IPS-18a (cell line): ENCODE measurements at regions not wholly inside any gene's neighbourhood (a gene's known extent, or its start where the extent isn't known, plus 50 kb on each side); places are given as distances from the start of the nearest gene placed in this dataset.

ENCODE experiments used
- H3K27ac ChIP-seq: one replicate; pipeline ENCODE4 v1.5.1; 2013; ENCODE audit warnings: low read length
- H3K27me3 ChIP-seq: one replicate; pipeline ENCODE4 v1.6.1; 2013; ENCODE audit warnings: mild to moderate bottlenecking, low read length; ENCODE audit not compliant: control insufficient read depth, insufficient read depth
- H3K36me3 ChIP-seq: one replicate; pipeline ENCODE4 v1.6.1; 2013; ENCODE audit warnings: low read depth, low read length; ENCODE audit not compliant: control insufficient read depth
- H3K4me1 ChIP-seq: one replicate; pipeline ENCODE4 v1.6.1; 2013; ENCODE audit warnings: low read depth, low read length; ENCODE audit not compliant: control insufficient read depth
- H3K4me3 ChIP-seq: one replicate; pipeline ENCODE4 v1.5.1; 2013; ENCODE audit warnings: low read length
- H3K9ac ChIP-seq: one replicate; pipeline ENCODE4 v1.6.1; 2013; ENCODE audit warnings: mild to moderate bottlenecking, low read length, moderate library complexity
- H3K9me3 ChIP-seq: one replicate; pipeline ENCODE4 v1.6.1; 2013; ENCODE audit warnings: low read depth, low read length; ENCODE audit not compliant: control insufficient read depth

GRCh38 chr7:57482-58255, 134.7 kb upstream of the FAM20C start:
- peaks cover 19% of the 10 kb centered on the region for H3K4me1 ChIP-seq
- no peaks in the 10 kb centered on the region for H3K9me3 ChIP-seq
- no peak overlapping the region for H3K9ac ChIP-seq
- H3K36me3 ChIP-seq, result no peaks in the 10 kb centered on the region
- H3K27ac ChIP-seq, result no peak overlapping the region
- H3K4me3 ChIP-seq, result no peak overlapping the region
- H3K27me3 ChIP-seq, result no peaks in the 10 kb centered on the region

DNA sequence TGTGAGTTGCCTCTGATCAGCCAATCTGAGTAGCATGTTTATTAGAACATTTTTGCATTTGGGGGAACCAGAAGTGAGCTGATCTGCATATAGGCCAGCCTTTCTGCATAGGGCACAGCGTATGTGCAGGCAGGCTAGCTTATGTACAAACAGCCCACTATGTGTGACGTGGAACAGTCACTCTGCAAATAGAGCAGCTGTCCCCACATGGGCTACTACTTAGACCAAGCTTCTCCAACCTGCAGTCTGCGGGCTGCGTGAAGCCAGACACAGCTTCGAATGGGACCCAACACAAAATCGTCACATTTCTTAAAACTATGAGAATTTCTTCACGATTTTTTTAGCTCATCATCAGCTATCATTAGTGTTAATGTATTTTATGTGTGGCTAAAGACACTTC, 134.1 kb upstream of the FAM20C start:
- Histone ChIP-seq H3K36me3 (no peaks in the 10 kb centered on the region), H3K27ac (no peak overlapping the region), H3K4me1 (peaks cover 19% of the 10 kb centered on the region), H3K4me3 (no peak overlapping the region), H3K9ac (no peak overlapping the region), H3K9me3 (no peaks in the 10 kb centered on the region), H3K27me3 (no peaks in the 10 kb centered on the region)

DNA sequence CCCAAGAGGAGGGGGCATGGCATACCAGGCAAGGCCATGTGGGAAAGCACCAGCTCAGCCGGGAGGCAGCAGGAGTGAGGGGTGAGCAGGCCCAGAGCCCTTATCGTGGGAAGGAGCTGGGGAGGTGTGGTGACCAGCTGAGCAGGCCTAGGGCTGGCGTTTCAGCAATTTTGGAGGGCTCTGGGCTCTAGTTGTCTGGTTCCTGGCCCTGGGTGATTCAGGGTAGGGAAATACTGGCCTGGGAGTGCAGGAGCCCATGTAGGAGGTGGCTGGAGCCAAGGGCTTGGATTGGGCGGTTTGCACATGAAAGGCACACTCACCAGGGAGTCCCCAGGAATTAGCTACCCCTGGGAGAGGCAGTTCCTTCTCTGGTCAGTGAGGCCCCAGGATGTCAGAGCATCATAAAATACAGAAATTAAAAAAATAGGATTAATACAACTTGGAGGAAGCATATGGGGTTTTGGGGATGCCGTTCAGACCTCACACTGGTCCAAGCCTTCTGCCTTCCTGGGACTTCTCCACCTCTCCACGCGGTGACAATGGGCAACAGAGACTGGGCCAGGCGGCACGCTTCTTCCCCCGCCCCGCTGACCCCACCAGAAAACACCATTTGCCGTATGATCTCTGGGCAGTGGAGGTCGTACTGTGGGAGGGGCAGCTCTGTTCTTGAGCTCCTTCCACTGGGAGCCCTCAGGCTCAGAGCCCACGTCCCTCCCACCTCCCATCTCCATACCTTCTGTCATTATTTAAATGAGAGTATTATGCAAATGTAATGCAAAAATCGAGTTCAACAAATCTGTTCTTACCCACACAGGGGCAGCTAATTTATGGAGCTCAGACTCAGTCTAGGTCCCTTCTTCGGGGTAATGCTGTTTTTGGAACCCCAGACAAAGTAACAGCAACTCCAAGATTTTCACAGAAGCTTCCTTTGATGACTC, 133.0 kb upstream of the FAM20C start:
- Histone ChIP-seq H3K36me3 (no peaks in the 10 kb centered on the region), H3K27ac (no peak overlapping the region), H3K4me3 (no peak overlapping the region), H3K9me3 (no peaks in the 10 kb centered on the region), H3K4me1 (peaks cover 22% of the 10 kb centered on the region), H3K27me3 (no peaks in the 10 kb centered on the region), H3K9ac (no peak overlapping the region)

GRCh38 chr7:60017-60675, 132.2 kb upstream of the FAM20C start:
- Histone ChIP-seq H3K9ac (no peak overlapping the region), H3K27ac (no peak overlapping the region), H3K4me1 (peaks cover 22% of the 10 kb centered on the region), H3K9me3 (no peaks in the 10 kb centered on the region), H3K4me3 (no peak overlapping the region), H3K36me3 (no peaks in the 10 kb centered on the region), H3K27me3 (no peaks in the 10 kb centered on the region)

DNA sequence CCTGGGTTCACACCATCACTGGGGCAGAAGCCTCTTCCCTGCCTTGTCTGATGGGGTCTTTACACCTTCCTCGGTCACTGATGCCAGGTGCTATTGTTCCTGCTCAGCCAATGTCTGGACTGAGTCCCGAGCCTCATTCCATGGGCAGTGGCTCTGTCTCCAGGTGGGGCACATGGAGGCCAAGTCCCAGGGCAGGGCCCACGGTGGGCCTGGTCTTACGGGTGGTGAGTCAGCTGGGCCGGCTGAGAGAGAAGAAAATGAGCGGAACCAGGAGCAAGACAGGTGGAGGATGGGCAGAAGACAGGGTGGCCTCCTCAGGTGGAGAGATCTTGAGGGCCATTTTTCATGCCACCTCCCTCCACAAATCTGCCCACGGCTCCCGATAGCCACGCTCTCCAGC, 131.7 kb upstream of the FAM20C start:
- Histone ChIP-seq H3K36me3 (no peaks in the 10 kb centered on the region), H3K4me1 (peaks cover 22% of the 10 kb centered on the region), H3K9me3 (no peaks in the 10 kb centered on the region), H3K4me3 (no peak overlapping the region), H3K27me3 (no peaks in the 10 kb centered on the region), H3K27ac (no peak overlapping the region), H3K9ac (no peak overlapping the region)

DNA sequence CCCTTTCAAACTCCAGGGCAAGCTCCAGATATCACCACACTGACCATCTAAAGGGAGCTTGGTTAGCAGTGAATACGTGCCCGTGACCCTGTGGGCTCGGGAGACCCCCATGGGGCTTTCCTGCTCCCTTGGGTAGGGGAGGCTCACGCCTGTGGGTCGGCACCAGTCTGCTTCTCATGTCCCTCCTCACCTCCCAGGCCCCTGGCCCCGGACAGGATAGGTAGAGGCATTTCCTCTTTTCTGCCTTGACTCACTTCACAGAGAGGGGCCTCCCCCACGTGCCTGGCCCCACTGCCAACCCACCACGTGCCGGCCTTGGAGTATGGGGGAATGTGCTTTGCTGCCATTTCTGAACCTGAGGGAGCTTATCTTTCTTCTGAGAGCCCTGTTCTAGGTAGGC, 131.3 kb upstream of the FAM20C start:
- no peak overlapping the region for H3K27ac ChIP-seq
- peaks cover 22% of the 10 kb centered on the region for H3K4me1 ChIP-seq
- no peaks in the 10 kb centered on the region for H3K9me3 ChIP-seq
- H3K4me3 ChIP-seq, result no peak overlapping the region
- H3K27me3 ChIP-seq, result no peaks in the 10 kb centered on the region
- no peak overlapping the region for H3K9ac ChIP-seq
- no peaks in the 10 kb centered on the region for H3K36me3 ChIP-seq

DNA sequence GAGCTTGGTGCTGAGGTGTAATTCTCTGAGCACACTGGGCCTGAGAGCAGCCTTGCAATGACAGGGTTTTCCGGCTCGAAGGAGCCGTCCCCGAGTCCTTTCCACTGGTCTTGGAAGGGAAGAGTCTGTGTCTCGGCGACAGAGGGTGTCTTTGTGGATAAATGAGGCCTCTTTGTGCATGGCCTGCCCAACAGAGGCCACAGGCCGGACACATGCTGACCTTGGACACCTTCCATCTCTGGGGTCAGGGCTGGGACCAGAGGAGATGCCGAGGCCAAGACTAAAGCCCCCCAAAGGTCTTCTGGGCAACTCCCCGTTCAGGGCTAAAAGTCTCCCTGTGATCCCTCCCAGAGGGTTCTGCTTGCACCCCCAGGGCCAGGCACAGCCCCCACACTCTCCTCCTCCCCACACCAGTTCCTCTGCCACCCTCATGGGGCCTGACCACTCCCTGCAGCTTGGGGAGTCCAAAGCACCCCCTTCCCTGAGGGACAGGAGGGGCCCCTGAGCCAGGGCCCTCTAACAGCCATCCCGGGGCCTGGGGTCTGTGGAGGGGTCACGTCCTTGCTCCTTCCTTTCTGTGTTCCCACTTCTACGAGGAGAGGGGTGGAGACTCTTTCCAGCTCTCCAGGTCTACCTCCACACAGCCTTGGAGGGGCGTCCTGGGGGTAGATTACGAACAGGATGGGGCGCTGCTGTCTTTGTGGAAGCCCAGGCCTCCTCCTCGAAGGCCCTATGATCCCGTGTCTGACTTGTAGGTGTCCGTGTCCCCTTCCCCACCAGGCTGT, 130.6 kb upstream of the FAM20C start:
- peaks cover 22% of the 10 kb centered on the region for H3K4me1 ChIP-seq
- H3K4me3 ChIP-seq, result no peak overlapping the region
- H3K36me3 ChIP-seq, result no peaks in the 10 kb centered on the region
- no peaks in the 10 kb centered on the region for H3K27me3 ChIP-seq
- no peaks in the 10 kb centered on the region for H3K9me3 ChIP-seq
- no peak overlapping the region for H3K9ac ChIP-seq
- H3K27ac ChIP-seq, result no peak overlapping the region

- H3K27ac ChIP-seq, result no peak overlapping the region
- H3K27me3 ChIP-seq, result no peaks in the 10 kb centered on the region
- no peak overlapping the region for H3K9ac ChIP-seq
- H3K36me3 ChIP-seq, result no peaks in the 10 kb centered on the region
- H3K4me3 ChIP-seq, result no peak overlapping the region
- H3K9me3 ChIP-seq, result no peaks in the 10 kb centered on the region
- H3K4me1 ChIP-seq, result peaks cover 22% of the 10 kb centered on the region
Measured at GRCh38 chr7:62361-63116, 129.8 kb upstream of the FAM20C start.

- Histone ChIP-seq H3K9ac (no peak overlapping the region), H3K36me3 (no peaks in the 10 kb centered on the region), H3K4me3 (no peak overlapping the region), H3K27ac (no peak overlapping the region), H3K9me3 (no peaks in the 10 kb centered on the region), H3K4me1 (peaks cover 22% of the 10 kb centered on the region), H3K27me3 (no peaks in the 10 kb centered on the region)
Measured at GRCh38 chr7:63117-63480, 129.3 kb upstream of the FAM20C start.

DNA sequence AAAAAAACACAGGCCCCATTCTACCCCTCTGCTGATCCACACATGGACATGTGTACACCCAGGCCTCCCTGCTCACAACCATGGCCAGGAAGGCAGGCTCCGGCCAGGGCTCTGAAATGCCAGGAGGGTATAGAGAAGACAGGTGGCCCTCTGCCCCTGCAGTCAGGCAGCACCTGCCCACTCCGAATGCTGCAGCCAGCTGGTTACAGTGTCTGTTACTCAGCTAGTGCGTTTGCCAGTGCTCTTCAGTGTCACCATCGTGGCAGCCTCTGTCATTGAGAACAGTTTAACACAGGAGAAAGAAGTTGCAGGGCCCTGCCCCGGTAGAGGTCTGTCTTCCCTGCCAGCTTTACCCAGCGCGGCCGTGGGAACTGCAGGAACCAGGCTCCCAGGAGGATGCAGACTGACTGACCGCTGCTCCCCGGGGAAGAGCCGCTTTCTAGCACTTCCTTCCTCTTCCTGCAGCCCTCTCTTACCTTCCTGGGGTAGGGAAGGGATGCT, 128.8 kb upstream of the FAM20C start:
- Histone ChIP-seq H3K9ac (no peak overlapping the region), H3K27ac (no peak overlapping the region), H3K27me3 (no peaks in the 10 kb centered on the region), H3K9me3 (no peaks in the 10 kb centered on the region), H3K4me3 (no peak overlapping the region), H3K36me3 (no peaks in the 10 kb centered on the region), H3K4me1 (peaks cover 18% of the 10 kb centered on the region)
